Liver (tissue), 8 donors: ENCODE measurements at regions not wholly inside any gene's neighbourhood (a gene's known extent, or its start where the extent isn't known, plus 50 kb on each side); places are given as distances from the start of the nearest gene placed in this dataset.

Experiments
- DNase-seq: peaks from one replicate; pipeline ENCODE4 v3.0.0-alpha.2; 2017; ENCODE audit warnings: low spot score
- H3K27ac ChIP-seq, 2 donors: one replicate each; pipeline ENCODE4 v1.7.0; 2013; ENCODE audit warnings: inconsistent platforms in 2 of 2, low read length in 2 of 2, control low read depth in 1 of 2, low read depth in 1 of 2, mild to moderate bottlenecking in 1 of 2
- H3K27me3 ChIP-seq, 4 donors: one replicate each; pipeline versions ENCODE4 v1.6.1 to v1.7.0; 2013; ENCODE audit warnings: low read length in 3 of 4, inconsistent platforms in 1 of 4, mild to moderate bottlenecking in 1 of 4, moderate library complexity in 1 of 4; ENCODE audit not compliant: control insufficient read depth in 4 of 4, insufficient read depth in 4 of 4
- H3K36me3 ChIP-seq, 4 donors: one replicate each; pipeline versions ENCODE4 v1.6.1 to v1.7.0; 2013; ENCODE audit warnings: low read length in 3 of 4, mild to moderate bottlenecking in 3 of 4, low read depth in 1 of 4, moderate library complexity in 1 of 4; ENCODE audit not compliant: control insufficient read depth in 4 of 4, insufficient read depth in 3 of 4
- H3K4me1 ChIP-seq, 4 donors: one replicate each; pipeline versions ENCODE4 v1.6.1 to v1.7.0; 2013; ENCODE audit warnings: low read length in 3 of 4, mild to moderate bottlenecking in 3 of 4, moderate library complexity in 1 of 4; ENCODE audit not compliant: control insufficient read depth in 4 of 4, insufficient read depth in 4 of 4
- H3K4me3 ChIP-seq, 3 donors: one replicate each; pipeline versions ENCODE4 v1.6.1 to v1.7.0; 2013; ENCODE audit warnings: low read length in 3 of 3, control low read depth in 1 of 3, low read depth in 1 of 3, mild to moderate bottlenecking in 1 of 3
- H3K9ac ChIP-seq, 2 donors: one replicate each; pipeline ENCODE4 v1.7.0; 2013; ENCODE audit warnings: low read length in 2 of 2, mild to moderate bottlenecking in 2 of 2, moderate library complexity in 2 of 2, control low read depth in 1 of 2, low read depth in 1 of 2
- H3K9me3 ChIP-seq, 4 donors: one replicate each; pipeline versions ENCODE4 v1.6.1 to v1.7.0; 2013; ENCODE audit warnings: low read length in 3 of 4; ENCODE audit not compliant: control insufficient read depth in 4 of 4
- EGR1 ChIP-seq, 2 donors: IDR thresholded peaks; 2 replicates each; pipeline ENCODE4 v1.6.1; 2016 to 2018; ENCODE audit warnings: antibody characterized with exemption in 2 of 2, low read depth in 2 of 2
- FOXA1 ChIP-seq: IDR thresholded peaks from 2 replicates; pipeline ENCODE4 v1.6.1; 2016; ENCODE audit warnings: antibody characterized with exemption
- FOXA2 ChIP-seq: IDR thresholded peaks from 2 replicates; pipeline ENCODE4 v1.6.1; 2016; ENCODE audit warnings: antibody characterized with exemption
- GABPA ChIP-seq, 2 donors: IDR thresholded peaks in 1 of 2; conservative IDR thresholded peaks in 1 of 2; 2 replicates each; pipeline ENCODE4 v1.6.1; 2016; ENCODE audit warnings: antibody characterized with exemption in 2 of 2, mild to moderate bottlenecking in 1 of 2, moderate library complexity in 1 of 2
- HNF4G ChIP-seq: IDR thresholded peaks from 2 replicates; pipeline ENCODE4 v1.6.1; 2016; ENCODE audit warnings: antibody characterized with exemption
- JUND ChIP-seq, 2 donors: IDR thresholded peaks; 2 replicates each; pipeline ENCODE4 v1.6.1; 2016; ENCODE audit warnings: antibody characterized with exemption in 2 of 2
- NR2F2 ChIP-seq: IDR thresholded peaks from 2 replicates; pipeline ENCODE4 v1.6.1; 2016; ENCODE audit warnings: antibody characterized with exemption
- RAD21 ChIP-seq, 2 donors: IDR thresholded peaks; 2 replicates each; pipeline ENCODE4 v1.6.1; 2016; ENCODE audit warnings: antibody characterized with exemption in 2 of 2, mild to moderate bottlenecking in 2 of 2
- RXRA ChIP-seq, 2 donors: IDR thresholded peaks; 2 replicates each; pipeline ENCODE4 v1.6.1; 2017 to 2018; ENCODE audit warnings: antibody characterized with exemption in 2 of 2, mild to moderate bottlenecking in 1 of 2
- SP1 ChIP-seq: IDR thresholded peaks from 2 replicates; pipeline ENCODE4 v1.6.1; 2018; ENCODE audit warnings: antibody characterized with exemption, mild to moderate bottlenecking
- YY1 ChIP-seq: IDR thresholded peaks from 2 replicates; pipeline ENCODE4 v1.6.1; 2016; ENCODE audit warnings: antibody characterized with exemption, mild to moderate bottlenecking
- WGBS: extraction: QIAGEN DNeasy Blood & Tissue Kit; methylation state at CpG from one replicate; pipeline ENCODE4 v1.1.7; 2013; 5-methylcytosine and 5-hydroxymethylcytosine counted together
- TF ChIP-seq, protein P1 (sequence below): IDR thresholded peaks from 2 replicates; pipeline ENCODE4 v1.6.1; 2016; ENCODE audit warnings: antibody characterized with exemption, mild to moderate bottlenecking
- TF ChIP-seq, protein P2 (sequence below): IDR thresholded peaks from 2 replicates; pipeline ENCODE4 v1.6.1; 2016; ENCODE audit warnings: antibody characterized with exemption
- TF ChIP-seq, protein P3 (sequence below): fragments of 150-350 bp; IDR thresholded peaks from 2 replicates; pipeline ENCODE4 v1.5.1; 2017; ENCODE audit warnings: improper control_type of control experiment, low read depth, low read length; ENCODE audit not compliant: missing input control
- TF ChIP-seq, protein P4 (sequence below): IDR thresholded peaks from 2 replicates; pipeline ENCODE4 v1.6.1; 2016; ENCODE audit warnings: antibody characterized with exemption
- TF ChIP-seq, protein P5 (sequence below): IDR thresholded peaks from 2 replicates; pipeline ENCODE4 v1.6.1; 2016; ENCODE audit warnings: antibody characterized with exemption
- donor health status: healthy.
- donor health status: healthy.
- donor health status: healthy.
- donor health status: healthy.
- donor health status: healthy.

DNA sequence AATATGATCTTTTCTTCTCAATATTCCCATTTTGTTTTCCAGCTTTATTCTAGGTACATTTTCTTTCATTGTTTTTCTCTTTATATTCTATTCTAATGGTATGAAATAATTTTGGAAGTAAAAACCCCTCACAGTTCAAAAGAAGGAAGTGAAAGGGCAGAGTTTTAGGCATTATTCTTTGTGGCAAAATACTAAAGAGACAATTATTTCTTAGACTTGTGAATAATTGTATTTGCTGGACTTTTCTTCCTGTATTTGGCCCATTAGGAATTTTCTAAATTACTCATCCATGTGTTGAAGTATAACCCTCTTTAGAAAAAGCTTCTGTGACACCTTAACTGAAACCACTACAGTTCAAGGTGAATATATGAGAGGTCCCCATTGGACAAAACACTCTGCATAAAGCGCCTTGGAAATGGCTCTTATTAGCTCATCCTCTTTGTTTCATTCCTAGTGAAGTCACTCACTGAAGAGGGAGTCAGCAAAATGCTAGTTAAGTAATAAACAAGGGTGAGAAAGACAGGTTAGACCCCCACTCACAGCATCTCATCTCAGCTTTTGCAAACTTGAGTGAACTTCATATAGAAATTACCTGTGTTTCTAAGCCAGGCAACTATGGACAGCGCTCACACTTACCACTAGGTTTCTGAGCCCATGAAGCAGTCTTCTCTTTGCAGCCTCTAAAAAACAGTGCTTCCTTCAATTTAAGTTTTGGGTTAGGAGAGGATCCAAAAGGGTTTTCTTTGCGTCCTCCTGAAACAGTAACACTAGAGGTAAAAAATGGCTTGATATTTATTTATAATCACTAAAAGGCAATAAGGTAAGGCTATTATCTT, 327.5 kb downstream of the ARPP21 start:
- Histone ChIP-seq H3K27me3 (peaks cover 0 to 1% (median 0%) of the 10 kb centered on the region in 4 donors), H3K9ac (no peak overlapping the region), H3K4me3 (no peak overlapping the region), H3K36me3 (no peaks in the 10 kb centered on the region), H3K4me1 (no peaks in the 10 kb centered on the region), H3K27ac (no peak overlapping the region), H3K9me3 (no peaks in the 10 kb centered on the region)
- DNase-seq = no peak
- 80% methylated on average over 3 of the region's 3 CpGs for WGBS
- TF ChIP-seq YY1 (no peak), FOXA2 (no peak), RAD21 (IDR thresholded peaks at IDR 0.05) (no peak), HNF4G (no peak), GABPA (IDR thresholded peaks at IDR 0.05 in 1 of 2, conservative IDR thresholded peaks at IDR 0.05 in 1 of 2) (no peak), EGR1 (IDR thresholded peaks at IDR 0.05; ENCODE audit: low read depth in 2 of 2) (no peak)
- TF ChIP-seq, protein P1, sequence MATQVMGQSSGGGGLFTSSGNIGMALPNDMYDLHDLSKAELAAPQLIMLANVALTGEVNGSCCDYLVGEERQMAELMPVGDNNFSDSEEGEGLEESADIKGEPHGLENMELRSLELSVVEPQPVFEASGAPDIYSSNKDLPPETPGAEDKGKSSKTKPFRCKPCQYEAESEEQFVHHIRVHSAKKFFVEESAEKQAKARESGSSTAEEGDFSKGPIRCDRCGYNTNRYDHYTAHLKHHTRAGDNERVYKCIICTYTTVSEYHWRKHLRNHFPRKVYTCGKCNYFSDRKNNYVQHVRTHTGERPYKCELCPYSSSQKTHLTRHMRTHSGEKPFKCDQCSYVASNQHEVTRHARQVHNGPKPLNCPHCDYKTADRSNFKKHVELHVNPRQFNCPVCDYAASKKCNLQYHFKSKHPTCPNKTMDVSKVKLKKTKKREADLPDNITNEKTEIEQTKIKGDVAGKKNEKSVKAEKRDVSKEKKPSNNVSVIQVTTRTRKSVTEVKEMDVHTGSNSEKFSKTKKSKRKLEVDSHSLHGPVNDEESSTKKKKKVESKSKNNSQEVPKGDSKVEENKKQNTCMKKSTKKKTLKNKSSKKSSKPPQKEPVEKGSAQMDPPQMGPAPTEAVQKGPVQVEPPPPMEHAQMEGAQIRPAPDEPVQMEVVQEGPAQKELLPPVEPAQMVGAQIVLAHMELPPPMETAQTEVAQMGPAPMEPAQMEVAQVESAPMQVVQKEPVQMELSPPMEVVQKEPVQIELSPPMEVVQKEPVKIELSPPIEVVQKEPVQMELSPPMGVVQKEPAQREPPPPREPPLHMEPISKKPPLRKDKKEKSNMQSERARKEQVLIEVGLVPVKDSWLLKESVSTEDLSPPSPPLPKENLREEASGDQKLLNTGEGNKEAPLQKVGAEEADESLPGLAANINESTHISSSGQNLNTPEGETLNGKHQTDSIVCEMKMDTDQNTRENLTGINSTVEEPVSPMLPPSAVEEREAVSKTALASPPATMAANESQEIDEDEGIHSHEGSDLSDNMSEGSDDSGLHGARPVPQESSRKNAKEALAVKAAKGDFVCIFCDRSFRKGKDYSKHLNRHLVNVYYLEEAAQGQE = no peak
- TF ChIP-seq, protein P2, sequence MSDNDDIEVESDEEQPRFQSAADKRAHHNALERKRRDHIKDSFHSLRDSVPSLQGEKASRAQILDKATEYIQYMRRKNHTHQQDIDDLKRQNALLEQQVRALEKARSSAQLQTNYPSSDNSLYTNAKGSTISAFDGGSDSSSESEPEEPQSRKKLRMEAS = no peak

DNA sequence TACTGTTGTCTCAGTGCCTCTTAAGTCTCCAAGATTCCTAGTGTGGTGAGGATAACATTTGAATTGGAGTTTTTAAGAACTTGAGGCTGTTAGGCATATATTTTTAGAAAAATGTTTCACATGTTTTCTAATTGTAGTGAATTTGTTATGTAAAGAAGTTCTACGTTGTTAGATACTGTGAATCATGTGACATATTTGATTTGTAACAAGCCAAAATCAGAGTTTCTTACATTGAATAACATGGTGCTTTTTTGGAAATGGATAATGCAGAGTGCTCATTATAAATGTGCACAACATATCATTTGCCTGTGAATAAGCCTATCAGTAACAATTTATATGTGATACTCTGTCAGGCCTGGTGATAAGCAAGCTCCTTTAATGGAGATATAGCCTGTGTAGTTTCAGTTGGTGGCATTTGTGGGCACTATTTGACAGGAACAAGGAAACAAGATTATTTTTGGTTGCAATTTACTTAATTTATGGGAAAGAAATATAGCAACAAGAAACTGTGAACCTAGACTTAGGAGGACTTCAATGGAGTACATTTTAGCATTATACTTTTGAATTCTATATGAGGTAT, 328.8 kb downstream of the ARPP21 start:
- no peaks in the 10 kb centered on the region for H3K9me3 ChIP-seq
- no peak overlapping the region for H3K4me3 ChIP-seq
- H3K9ac ChIP-seq = no peak overlapping the region
- TF ChIP-seq YY1 (no peak), SP1 (no peak)
- TF ChIP-seq, protein P3, sequence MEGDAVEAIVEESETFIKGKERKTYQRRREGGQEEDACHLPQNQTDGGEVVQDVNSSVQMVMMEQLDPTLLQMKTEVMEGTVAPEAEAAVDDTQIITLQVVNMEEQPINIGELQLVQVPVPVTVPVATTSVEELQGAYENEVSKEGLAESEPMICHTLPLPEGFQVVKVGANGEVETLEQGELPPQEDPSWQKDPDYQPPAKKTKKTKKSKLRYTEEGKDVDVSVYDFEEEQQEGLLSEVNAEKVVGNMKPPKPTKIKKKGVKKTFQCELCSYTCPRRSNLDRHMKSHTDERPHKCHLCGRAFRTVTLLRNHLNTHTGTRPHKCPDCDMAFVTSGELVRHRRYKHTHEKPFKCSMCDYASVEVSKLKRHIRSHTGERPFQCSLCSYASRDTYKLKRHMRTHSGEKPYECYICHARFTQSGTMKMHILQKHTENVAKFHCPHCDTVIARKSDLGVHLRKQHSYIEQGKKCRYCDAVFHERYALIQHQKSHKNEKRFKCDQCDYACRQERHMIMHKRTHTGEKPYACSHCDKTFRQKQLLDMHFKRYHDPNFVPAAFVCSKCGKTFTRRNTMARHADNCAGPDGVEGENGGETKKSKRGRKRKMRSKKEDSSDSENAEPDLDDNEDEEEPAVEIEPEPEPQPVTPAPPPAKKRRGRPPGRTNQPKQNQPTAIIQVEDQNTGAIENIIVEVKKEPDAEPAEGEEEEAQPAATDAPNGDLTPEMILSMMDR = no peak
- peaks cover 0 to 3% (median 0%) of the 10 kb centered on the region in 4 donors for H3K27me3 ChIP-seq
- H3K36me3 ChIP-seq = no peaks in the 10 kb centered on the region
- no peaks in the 10 kb centered on the region for H3K4me1 ChIP-seq
- WGBS = 55% methylated on average over 1 of the region's 1 CpG
- H3K27ac ChIP-seq = no peak overlapping the region
- no peak for DNase-seq

DNA sequence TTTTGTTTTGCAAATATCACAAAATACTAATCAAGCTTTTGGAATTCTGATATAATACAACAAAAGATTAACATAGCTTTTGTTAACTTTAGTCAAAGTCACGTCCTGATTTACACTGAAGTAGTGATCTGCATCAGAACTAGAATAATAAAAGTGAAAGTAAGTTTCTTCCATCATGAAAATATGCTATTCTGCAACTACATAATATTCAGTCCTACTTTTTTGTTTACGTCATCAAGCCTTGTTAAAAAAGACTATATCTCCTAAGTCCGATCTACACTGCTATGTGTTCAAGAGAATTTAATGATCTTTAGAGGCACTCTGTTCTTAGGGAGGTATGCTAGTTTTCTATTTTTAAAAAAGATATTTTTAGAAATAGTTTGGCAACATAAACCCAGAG, 330.1 kb downstream of the ARPP21 start:
- no peak overlapping the region for H3K9ac ChIP-seq
- DNase-seq = no peak
- no peaks in the 10 kb centered on the region for H3K9me3 ChIP-seq
- H3K4me1 ChIP-seq = no peaks in the 10 kb centered on the region
- no peaks in the 10 kb centered on the region for H3K36me3 ChIP-seq
- peaks cover 0 to 3% (median 0%) of the 10 kb centered on the region in 4 donors for H3K27me3 ChIP-seq
- no peak overlapping the region for H3K4me3 ChIP-seq
- 46% methylated on average over 3 of the region's 3 CpGs for WGBS
- no peak overlapping the region for H3K27ac ChIP-seq
- TF ChIP-seq JUND (IDR thresholded peaks at IDR 0.05) (no peak), NR2F2 (no peak), RAD21 (IDR thresholded peaks at IDR 0.05) (no peak), RXRA (IDR thresholded peaks at IDR 0.05) (no peak), HNF4G (no peak), FOXA1 (no peak)
- TF ChIP-seq, protein P4, sequence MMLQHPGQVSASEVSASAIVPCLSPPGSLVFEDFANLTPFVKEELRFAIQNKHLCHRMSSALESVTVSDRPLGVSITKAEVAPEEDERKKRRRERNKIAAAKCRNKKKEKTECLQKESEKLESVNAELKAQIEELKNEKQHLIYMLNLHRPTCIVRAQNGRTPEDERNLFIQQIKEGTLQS = no peak
- TF ChIP-seq, protein P3 = no peak
- TF ChIP-seq, protein P2 = no peak
- TF ChIP-seq, protein P5, sequence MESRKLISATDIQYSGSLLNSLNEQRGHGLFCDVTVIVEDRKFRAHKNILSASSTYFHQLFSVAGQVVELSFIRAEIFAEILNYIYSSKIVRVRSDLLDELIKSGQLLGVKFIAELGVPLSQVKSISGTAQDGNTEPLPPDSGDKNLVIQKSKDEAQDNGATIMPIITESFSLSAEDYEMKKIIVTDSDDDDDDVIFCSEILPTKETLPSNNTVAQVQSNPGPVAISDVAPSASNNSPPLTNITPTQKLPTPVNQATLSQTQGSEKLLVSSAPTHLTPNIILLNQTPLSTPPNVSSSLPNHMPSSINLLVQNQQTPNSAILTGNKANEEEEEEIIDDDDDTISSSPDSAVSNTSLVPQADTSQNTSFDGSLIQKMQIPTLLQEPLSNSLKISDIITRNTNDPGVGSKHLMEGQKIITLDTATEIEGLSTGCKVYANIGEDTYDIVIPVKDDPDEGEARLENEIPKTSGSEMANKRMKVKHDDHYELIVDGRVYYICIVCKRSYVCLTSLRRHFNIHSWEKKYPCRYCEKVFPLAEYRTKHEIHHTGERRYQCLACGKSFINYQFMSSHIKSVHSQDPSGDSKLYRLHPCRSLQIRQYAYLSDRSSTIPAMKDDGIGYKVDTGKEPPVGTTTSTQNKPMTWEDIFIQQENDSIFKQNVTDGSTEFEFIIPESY = no peak
